ENCODE measurements at regions not wholly inside any gene's neighbourhood (a gene's known extent, or its start where the extent isn't known, plus 50 kb on each side); places are given as distances from the start of the nearest gene placed in this dataset.
"Not testable (repeated sequence)": the region's sequence is repeated elsewhere in the genome, so short reads cannot be mapped to it uniquely, and the experiment has no call there.

DNA sequence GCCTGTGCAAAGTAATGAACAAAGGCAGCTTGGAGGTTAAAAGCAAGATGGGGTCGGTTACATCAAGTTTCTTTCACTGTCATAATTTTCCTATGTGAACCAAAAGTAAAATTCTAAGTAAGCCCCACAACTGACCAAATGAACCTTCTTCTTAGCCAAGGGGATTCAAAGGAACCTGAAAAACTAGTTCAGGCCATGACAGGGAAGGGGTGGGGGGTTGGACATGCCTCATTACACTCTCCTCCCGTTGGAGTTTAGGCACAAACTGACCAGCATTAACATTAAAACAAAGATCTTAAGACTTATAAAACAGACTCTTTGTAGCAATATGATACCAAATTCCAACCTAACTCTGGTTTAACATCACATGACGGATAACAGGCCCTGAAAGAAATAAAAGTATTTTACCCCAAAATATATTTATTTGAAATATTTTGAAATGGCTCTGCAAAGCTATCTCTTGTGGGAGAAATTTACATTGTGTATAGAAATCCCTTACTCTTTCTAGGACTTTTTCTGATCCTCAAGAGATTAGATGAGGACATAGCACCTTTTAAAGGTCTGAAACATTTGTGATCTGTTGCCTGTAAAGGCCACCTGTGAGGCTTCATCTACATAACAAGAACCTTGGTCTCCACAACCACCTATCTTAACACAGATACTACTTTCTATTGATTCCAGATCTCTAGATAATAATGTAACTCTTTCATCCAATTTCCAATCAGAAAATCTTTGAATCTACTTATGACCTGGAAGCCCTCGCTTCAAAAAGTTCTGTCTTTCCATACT is 1829.0 kb upstream of the MIR17HG start:
- DNase-seq, result no peak

DNA sequence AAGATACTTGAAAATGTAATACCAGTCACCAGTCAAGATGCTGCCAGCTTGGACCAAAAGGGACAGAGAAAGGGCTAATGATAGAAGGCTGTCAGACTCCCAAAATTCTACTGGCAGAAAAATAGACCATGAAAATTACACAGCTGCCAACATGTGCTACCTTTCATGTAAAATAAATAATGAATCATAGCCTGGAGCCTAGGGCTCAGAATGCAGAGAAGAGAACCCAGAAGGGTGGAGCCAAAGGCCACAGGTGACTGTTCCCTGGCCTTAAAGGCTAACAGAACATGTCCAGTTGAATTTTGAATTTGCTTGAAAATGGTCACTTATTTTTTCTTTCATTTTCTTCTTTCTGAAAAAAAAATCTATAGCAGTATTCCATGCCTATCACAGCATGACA is 1827.0 kb upstream of the MIR17HG start:
- no peak for DNase-seq

DNA sequence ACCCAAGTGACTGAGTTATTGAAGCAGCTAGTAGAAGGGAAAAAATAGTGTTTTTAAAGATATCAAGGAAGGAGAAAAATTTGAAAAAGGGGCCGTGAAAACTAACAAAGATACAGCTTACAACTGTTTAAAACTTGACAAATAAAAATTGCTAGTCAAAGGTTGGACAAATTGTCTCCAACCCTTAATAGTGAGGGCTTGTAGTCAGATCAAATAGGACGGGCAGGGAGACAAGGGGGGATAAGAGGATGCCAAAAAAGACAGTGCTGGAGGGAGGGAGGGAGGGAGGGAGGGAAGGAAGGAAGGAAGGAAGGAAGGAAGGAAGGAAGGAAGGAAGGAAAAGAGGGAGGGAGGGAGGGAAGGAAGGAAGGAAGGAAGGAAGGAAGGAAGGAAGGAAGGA is 1825.8 kb upstream of the MIR17HG start:
- not testable (repeated sequence) for DNase-seq

DNA sequence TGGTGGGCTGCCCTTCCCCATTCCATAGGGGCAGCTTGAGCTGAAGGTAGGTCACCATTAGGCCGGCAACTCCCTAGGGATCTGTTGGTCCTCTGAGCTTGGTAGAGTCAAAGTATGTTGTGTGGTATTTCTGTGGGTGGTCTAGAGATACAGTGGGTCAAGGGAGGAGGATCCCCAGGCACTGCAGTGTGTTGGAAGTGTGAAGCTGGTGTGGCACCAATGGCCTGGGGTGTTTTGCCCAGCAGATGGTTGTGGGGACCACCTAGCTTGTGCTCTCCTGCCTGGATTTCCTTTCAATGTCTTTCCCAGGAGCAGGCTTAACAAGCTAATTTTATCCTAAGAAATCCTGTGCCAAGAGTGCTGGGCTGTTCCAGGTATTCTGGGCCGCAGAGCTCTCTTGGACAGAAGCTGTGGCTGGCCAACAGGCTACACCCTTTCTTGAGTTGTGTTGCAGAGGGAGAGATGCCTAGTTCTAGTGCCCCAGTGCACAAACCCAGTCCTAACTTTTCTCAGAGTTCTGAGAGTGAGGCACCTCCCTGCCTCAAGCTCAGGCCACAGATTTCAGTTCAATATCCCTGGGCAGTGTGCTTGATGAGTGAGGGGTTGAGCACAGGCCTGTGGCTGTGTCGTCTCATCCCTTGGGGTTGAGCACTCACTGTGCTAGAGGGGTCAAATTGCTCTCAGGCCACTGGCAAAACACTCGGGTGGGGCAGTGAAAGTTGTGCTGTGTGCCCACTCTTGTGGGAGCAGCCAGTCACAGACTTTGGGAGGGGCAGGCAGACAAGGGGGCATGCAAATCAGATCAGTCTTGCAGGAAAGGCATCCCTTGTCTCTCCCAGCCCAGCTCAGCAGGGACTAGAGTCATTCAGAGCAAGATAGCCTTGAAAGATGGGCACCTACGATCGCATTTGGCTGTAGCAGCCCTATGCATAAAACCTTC is 1806.1 kb upstream of the MIR17HG start:
- DNase-seq, result no peak

DNA sequence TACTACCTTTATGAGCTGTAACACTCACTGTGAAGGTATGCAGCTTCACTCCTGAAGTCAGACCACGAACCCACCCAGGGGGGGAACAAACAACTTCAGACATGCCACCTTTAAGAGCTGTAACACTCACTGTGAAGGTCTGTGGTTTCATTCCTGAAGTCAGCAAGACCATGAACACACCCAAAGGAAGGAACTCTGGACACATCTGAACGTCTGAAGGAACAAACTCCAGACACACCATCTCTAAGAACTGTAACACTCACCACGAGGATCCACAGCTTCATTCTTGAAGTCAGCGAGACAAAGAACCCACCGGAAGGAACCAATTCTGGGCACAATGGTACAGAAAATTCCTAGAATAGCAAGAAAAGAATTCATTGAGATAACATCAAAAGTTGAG is 1796.5 kb upstream of the MIR17HG start:
- no peak for DNase-seq

DNA sequence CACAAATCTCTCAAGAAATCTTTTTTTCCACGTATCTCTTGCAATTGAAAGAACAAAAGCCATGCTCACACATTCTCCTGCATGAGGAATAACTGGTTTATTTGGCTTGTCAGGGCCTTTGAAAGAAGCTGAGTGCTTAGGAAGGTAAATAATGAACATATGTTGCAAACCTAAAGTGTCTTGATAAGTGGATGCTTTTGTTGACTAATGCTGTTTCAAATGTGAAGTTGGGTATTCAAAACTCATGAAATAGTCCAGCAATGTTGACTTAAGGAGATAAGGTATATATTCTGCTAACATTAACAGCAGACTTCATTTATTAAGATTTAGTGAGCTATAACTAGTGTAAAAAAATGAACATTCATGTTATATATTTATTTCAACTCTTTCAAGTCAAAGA is 1792.7 kb upstream of the MIR17HG start:
- DNase-seq, result no peak

DNA sequence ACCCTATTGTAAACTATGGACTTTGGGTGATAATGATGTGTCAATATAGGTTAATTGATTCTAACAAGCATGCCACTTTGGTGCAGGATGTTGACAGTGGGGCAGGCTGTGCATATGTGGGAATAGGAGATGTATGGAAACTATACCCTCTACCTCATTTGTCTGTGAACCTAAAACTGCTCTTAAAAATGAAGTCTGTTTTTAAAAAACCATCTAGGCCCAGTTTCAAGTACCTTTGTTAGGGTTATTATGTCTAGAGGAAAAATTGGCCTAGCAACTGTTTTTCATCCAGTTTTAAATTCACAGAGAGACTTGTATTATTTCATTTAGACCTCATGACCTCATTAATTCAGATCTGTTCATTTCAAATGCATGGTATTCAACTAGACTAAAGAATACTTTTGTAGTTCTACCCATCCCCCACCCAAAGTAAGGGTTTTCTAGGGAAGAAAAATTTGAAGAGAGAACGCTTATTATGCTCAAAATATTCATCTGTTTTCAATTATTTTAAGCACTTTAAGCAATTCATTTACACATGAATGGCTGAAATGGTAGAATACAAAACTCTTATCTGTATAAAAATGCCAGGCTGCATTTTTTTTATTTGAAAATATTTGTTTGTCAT is 1781.9 kb upstream of the MIR17HG start:
- DNase-seq, result no peak

DNA sequence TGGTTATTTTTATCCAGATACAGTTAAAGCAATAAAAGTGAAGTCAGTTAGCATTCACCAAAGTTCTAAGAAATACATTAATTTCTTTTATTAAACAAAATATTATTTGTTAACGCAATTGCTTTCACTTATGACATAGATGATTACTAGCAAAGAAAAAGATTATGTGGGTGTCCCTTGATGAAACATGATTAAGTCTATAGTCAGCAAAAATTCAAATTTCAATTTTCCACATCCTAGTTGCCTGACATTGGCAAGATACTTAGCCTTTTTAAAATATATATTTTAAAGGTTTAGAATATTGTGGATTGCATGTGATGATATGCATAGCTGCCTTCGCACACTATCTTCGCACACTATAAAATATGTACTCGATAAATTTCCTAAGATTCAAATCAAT is 1780.5 kb upstream of the MIR17HG start:
- DNase-seq, result no peak

DNA sequence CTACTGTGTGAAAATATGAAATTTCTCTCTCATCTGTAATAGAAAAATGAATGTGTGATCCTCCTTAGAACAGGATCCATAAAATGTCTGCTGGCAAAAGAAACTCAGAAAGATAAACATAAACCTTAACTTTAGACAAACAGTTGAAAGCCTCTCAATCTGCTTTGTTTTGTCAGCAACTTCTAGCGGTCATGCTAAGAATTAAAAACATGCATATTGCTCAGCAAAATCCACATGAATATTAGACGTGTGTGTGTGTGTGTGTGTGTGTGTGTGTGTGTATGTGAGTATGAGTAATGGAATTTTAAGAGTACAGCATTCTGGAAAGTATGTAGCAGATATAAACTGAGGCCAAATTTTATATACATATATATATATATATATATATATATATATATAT is 1779.2 kb upstream of the MIR17HG start:
- no peak for DNase-seq

DNA sequence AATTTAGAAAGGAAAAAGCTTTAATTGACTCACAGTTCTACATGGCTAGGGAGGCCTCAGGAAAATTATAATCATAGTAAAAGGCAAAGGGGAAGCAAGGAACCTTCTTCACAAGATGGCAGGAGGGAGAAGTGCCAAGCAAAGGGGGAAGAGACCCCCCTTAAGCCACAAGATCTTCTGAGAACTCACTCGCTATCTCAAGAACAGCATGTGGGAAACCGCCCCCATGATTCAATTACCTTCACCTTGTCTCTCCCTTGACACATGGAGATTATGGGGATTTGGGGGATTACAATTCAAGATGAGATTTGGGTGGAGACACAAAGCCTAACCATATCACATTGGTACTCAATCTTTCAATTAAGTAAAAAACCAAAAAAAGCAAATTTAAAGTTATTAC is 1778.7 kb upstream of the MIR17HG start:
- no peak for DNase-seq

DNA sequence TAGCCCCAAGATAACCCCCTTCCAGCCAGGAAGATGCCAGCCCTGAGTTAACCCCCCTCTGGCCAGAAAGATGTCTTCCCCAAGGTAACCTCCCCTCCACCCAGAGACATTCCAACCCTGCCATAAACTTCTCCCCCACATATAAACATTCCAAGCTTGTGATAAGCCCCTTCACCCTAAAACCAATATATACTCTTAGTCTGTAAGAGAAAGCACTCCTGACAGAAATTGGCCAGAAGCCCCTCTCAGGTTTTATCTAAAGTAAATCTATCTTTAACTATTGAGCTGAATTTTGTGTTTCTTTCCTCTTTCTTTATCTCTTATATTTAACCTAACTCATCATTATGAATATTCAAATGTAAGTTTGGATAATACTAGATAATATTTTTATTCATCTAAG is 1775.8 kb upstream of the MIR17HG start:
- no peak for DNase-seq

DNA sequence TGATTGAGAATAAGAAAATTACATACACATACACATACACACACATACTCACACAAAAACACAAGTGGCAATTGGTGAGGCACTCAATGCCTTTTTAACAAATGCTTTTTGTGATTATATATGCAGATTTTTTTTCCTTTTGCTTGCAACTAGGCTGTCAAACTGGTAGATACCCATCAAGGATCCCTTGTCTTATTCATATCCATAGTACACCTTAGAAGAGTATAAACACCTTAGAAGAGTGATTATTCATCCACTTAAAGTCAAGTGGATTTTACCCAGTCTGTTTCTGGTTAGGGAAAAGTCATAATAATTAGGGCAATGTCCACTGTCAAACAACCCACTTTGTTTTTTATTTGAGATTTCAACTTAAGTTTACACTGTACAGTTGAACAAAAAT is 1773.4 kb upstream of the MIR17HG start:
- no peak for DNase-seq

DNA sequence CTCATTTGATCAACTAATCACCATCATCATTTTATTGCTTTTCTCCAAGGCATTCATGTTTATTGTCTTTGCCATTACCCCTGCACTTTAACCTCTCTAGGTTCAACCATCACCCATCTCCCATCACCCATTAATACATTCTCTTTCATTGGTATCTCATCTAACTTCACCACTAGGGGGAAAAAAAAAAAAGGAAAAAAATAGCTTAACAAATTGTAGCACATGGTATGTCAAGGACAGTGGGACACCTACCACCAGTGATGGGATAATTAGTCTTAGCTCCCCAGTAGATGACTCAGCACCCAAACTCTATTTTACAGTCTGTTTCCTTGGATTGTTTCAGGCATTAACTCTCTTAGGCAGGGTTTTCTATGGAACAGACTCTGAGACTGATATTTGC is 1770.2 kb upstream of the MIR17HG start:
- no peak for DNase-seq

DNA sequence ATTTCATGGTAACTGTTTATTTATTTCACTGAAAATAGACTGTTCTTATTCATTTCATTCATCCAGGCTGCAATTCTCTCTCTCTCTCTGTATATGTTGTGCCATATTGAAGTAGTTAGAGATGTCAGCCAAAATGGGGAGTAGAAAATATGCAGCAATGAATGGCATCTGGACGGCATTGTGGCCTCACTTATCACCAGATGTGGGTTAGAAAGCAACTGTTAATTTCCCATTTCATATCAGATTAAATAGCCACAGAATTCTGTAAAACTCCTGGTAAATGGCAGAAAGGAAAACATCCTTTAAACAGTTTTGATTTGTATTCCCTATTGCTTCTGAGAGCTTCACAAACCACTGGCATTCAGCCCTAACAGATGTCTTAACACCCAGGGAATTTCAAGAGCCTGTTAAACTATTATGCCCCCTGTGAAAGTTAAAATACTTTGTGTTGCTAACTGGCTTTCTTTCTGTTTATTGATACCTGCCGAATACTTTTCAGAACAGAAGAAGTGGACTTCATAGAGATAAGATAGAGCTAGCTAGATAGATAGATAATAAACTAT is 1763.3 kb upstream of the MIR17HG start:
- no peak for DNase-seq

DNA sequence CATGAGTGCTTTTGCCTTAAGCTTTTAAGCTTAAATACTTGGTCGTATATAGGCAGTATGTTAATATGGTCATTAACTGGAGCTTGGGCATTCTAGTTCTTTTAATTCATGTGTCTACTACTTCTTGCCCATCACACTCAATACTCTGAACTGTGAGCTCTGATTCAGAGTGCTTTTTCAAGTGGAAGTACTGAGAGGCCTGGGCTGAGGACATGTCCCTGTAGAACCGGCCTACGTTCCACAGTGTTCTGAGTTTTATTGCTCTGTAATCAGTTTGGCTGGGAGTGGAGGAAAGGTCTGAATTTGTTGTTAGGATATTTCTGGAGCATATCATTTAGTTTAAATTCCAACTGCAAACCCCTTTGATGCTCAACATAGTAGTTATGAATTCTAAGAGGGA is 1744.8 kb upstream of the MIR17HG start:
- DNase-seq, result no peak

DNA sequence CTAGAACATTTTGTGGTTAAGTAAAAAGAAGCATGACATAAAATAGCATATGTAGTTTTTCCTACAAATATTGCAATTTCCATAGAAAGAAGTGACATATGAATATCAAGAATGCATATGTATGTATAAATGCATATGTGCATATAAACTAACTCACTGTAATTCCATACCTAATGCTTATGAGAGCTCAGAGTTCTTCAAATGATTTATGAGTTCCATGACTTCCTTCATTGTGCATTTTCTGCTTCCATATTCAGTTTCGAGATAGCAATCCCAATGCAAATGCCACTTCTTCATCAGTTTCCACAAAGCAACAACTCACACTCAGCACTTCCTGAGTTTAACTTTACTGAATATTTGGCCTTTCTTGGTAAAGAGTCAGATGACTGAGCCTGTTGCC is 1744.3 kb upstream of the MIR17HG start:
- DNase-seq, result no peak

DNA sequence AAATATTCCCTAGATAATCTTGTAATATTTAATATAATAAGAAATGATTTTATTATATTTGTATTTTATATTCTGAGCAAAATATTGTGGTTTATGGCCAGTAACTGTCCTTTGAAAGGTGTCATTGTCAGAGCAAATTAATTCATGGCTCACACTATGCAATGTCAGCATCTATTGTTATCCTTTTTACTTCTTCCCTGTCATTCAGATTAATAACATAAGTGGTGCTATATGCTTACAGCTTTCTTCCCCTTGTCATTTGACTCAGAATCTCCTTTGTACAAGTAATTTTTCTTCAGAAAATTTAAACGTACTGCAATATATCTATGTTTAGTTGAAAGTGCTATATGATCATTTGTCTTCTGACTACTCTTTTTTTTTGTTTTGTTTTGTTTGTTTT is 1738.2 kb upstream of the MIR17HG start:
- no peak for DNase-seq

DNA sequence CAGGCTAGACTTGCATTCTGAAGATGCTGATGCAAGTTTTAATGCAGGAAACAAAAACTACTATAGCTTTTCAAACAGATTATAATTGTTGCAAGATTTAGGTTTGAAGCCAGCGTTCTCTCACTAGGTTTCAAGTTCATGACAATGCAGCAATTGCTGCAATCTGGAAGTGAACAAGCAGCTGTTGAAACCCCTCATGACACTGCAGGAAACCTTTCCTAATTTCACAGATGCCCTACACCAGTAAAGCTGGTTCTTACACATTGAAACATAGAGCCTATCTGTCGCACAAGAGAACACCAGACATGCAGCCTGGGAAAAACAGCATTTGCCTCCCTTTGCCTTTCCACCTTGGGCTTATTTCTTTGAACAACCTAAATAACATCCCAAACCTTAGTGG is 1737.2 kb upstream of the MIR17HG start:
- no peak for DNase-seq

DNA sequence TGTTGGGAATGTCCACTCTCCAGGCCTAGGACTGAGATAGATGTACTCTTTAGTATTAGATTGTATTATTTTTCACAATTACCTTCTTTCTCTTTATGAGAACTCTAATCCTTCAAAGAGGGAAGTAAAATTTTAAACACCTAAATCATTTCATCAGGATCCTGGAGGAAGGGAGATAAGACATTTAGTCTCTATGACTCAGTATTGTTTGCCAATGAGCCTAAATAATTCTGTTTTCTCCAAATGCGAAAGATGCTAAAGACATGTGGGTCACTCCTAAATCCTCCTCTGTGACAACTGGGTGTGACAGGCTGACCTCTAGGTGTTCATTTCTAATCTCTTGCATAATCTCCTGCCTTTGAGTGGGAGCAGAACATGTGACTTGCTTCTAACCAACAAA is 1736.6 kb upstream of the MIR17HG start:
- DNase-seq, result no peak

DNA sequence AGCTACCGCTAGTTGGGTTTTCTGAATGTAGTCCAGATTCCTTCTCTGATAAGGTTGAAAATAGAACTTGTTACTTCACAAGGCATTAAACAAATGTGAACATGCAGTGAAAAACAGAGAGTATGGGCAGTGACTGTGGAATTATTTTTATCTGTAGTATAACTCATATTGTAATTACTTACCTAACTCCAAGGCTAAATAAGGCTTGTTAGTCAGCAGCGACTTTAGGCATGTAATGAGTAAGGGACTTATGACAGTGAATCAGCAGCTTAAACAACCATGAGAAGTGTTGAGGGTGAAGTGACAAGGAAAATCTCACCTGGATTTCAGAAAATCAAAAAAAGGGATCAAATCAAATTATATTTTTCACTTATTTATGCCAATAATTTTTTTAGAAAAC is 1719.5 kb upstream of the MIR17HG start:
- DNase-seq, result no peak

DNA sequence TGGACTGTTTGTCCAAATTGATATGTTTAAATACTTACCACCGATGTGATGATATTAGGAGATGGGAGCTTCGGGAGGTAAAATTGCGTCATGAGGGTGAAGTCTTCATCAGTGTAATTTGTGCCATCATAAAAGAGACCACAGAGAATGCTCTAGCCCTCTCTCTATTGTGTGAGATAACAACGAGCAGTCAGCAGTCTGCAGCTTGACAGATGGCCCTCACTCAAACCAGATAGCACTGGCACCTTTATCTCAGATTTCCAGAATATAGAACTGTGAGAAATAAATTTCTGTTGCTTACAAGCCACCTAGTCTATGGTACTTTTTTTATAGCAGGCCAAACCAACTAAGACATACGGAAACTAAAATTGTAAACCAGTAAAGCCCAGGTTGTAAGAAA is 1718.9 kb upstream of the MIR17HG start:
- no peak for DNase-seq

DNA sequence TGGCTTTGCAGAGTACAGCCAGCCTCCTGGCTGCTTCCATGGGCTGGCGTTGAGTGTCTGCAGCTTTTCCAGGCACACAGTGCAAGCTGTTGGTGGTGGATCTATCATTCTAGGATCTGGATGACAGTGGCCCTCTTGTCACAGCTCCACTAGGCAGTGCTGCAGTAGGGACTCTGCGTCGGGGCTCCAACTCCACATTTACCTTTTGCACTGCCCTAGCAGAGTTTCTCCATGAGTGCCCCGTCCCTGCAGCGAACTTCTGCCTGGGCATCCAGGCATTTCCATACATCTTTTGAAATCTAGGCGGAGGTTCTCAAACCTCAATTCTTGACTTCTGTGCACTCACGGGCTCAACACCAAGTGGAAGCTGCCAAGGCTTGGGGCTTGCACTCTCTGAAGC is 1697.3 kb upstream of the MIR17HG start:
- no peak for DNase-seq

DNA sequence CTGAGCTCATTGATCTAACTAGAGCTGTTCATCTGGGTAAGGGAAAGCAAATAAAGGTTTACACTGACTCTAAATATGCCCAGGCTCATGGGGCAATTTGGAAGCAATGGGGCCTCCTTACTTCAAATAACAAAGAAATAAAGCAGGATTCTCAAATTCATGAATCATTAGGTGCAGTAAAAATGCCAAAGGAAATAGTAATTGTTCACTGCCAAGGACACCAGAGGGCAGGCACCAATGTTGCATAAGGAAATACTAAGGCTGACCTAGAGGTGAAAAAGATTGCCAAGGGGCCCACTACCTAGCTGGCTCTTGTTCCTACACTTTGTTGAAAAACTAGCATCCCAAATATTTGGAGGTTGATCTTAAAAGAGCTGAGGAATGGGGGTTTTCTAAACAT is 1686.7 kb upstream of the MIR17HG start:
- DNase-seq, result no peak

Data from AML-193 (cell line).